PC-3 (cell line): ENCODE measurements at regions not wholly inside any gene's neighbourhood (a gene's known extent, or its start where the extent isn't known, plus 50 kb on each side); places are given as distances from the start of the nearest gene placed in this dataset.

Source experiments
- ATAC-seq: fragments of 200-7000 bp; cut with Tn5 transposase; 2 replicates; pipeline ENCODE4 v1.9.1; 2020; ENCODE audit warnings: mild to moderate bottlenecking, moderate library complexity
- BruUV-seq: library from RNA; stranded (reverse); fragments of 400-500 nt; replicated peaks from 2 replicates; lab custom pipeline; 2021; lab: Mats Ljungman, UMichigan
- CTCF ChIA-PET: fragments of 300-600 bp; sonication (Branson Sonifier 250); formaldehyde crosslinking; loops from one replicate; lab custom pipeline; 2022; ENCODE audit warnings: antibody characterized with exemption; lab: Charles Lee
- POLR2A ChIA-PET: fragments of 300-600 bp; sonication (Branson Sonifier 250); formaldehyde crosslinking; loops from one replicate; lab custom pipeline; 2022; ENCODE audit warnings: antibody characterized with exemption; ENCODE audit not compliant: unreplicated experiment; lab: Charles Lee
- DNase-seq: peaks from one replicate; pipeline ENCODE4 v3.0.0-alpha.2; 2015
- H2AFZ ChIP-seq: fragments of 300-600 bp; sonication (generic); 2 replicates; pipeline ENCODE4 v1.6.0; 2016; ENCODE audit warnings: antibody characterized with exemption, low read length
- H3F3A ChIP-seq: fragments of 300-600 bp; sonication (generic); one replicate; pipeline ENCODE4 v1.6.0; 2017; ENCODE audit warnings: antibody characterized with exemption, low read length, control low read depth, mild to moderate bottlenecking; ENCODE audit not compliant: unreplicated experiment
- H3K27ac ChIP-seq: fragments of 300-600 bp; sonication (generic); 2 replicates; pipeline ENCODE4 v1.5.1; 2016; ENCODE audit warnings: mild to moderate bottlenecking, low read length
- H3K27me3 ChIP-seq: fragments of 300-600 bp; sonication (generic); 2 replicates; pipeline ENCODE4 v1.6.1; 2016; ENCODE audit warnings: low read length, mixed read lengths
- H3K36me3 ChIP-seq: fragments of 300-600 bp; sonication (generic); 2 replicates; pipeline ENCODE4 v1.6.1; 2016; ENCODE audit warnings: low read depth, mixed run types, low read length, mixed read lengths
- H3K4me1 ChIP-seq: fragments of 300-600 bp; sonication (generic); 2 replicates; pipeline ENCODE4 v1.5.1; 2016; ENCODE audit warnings: low read length; ENCODE audit not compliant: insufficient read depth
- H3K4me2 ChIP-seq: fragments of 300-600 bp; sonication (generic); 2 replicates; pipeline ENCODE4 v1.6.0; 2016; ENCODE audit warnings: low read length
- H3K4me3 ChIP-seq: fragments of 300-600 bp; sonication (generic); 2 replicates; pipeline ENCODE4 v1.5.1; 2016; ENCODE audit warnings: mild to moderate bottlenecking, low read length, mixed read lengths
- H3K79me2 ChIP-seq: fragments of 300-600 bp; sonication (generic); 2 replicates; pipeline ENCODE4 v1.6.1; 2017; ENCODE audit warnings: low read length, mixed read lengths
- H3K9ac ChIP-seq: fragments of 300-600 bp; sonication (generic); 2 replicates; pipeline ENCODE4 v1.6.0; 2016; ENCODE audit warnings: mild to moderate bottlenecking, low read length
- H3K9me2 ChIP-seq: fragments of 300-600 bp; sonication (generic); replicated peaks from 2 replicates; pipeline ENCODE4 v1.6.1; 2016; ENCODE audit warnings: mixed run types, low read length, mixed read lengths
- H3K9me3 ChIP-seq: fragments of 300-600 bp; sonication (generic); 2 replicates; pipeline ENCODE4 v1.6.1; 2016; ENCODE audit warnings: low read length, mixed read lengths
- H4K20me1 ChIP-seq: fragments of 300-600 bp; sonication (generic); 2 replicates; pipeline ENCODE4 v1.6.1; 2016; ENCODE audit warnings: low read length, mixed read lengths
- CTCF ChIP-seq: fragments of 300-600 bp; sonication (generic); conservative IDR thresholded peaks from 2 replicates; pipeline ENCODE4 v1.5.1; 2017; ENCODE audit warnings: antibody characterized with exemption, low read depth, mild to moderate bottlenecking, low read length
- EZH2 ChIP-seq: fragments of 300-600 bp; sonication (generic); IDR thresholded peaks from one replicate; pipeline ENCODE4 v1.6.1; 2017; ENCODE audit warnings: antibody characterized with exemption, mild to moderate bottlenecking, low read length; ENCODE audit not compliant: unreplicated experiment
- EZH2phosphoT487 ChIP-seq: fragments of 300-600 bp; sonication (generic); IDR thresholded peaks from 2 replicates; pipeline ENCODE4 v1.6.1; 2018; ENCODE audit warnings: mild to moderate bottlenecking, antibody characterized with exemption, low read length, borderline replicate concordance
- intact Hi-C: fragments of 100-400 bp; cut with micrococcal nuclease; formaldehyde crosslinking; loops from 2 replicates; pipeline ENCODE4 v1.9.0; 2023

GRCh38 chr2:138086576-138086975, 122.3 kb downstream of the HNMT start:
- no peak for ATAC-seq
- Histone ChIP-seq H3K36me3 (no peaks in the 10 kb centered on the region), H3K4me1 (peaks cover 25% of the 10 kb centered on the region), H3K9me2 (no peaks in the 10 kb centered on the region), H2AFZ (no peak overlapping the region), H3F3A (no peaks in the 10 kb centered on the region), H3K79me2 (no peaks in the 10 kb centered on the region), H4K20me1 (no peaks in the 10 kb centered on the region), H3K4me3 (no peak overlapping the region), H3K27me3 (no peaks in the 10 kb centered on the region), H3K4me2 (no peak overlapping the region), H3K27ac (no peak overlapping the region), H3K9ac (no peak overlapping the region), H3K9me3 (no peaks in the 10 kb centered on the region)
- TF ChIP-seq CTCF (no peak), EZH2phosphoT487 (no peak), EZH2 (no peak)
- BruUV-seq = no TSS peak
- intact Hi-C loops = no loop called here
- no peak for DNase-seq
- ChIA-PET POLR2A (no interaction called here), CTCF (no interaction called here)

GRCh38 chr2:138087751-138088593, 123.7 kb downstream of the HNMT start:
- Histone ChIP-seq H3F3A (no peaks in the 10 kb centered on the region), H3K27me3 (no peaks in the 10 kb centered on the region), H3K9me3 (no peaks in the 10 kb centered on the region), H2AFZ (no peak overlapping the region), H4K20me1 (no peaks in the 10 kb centered on the region), H3K27ac (no peak overlapping the region), H3K9me2 (no peaks in the 10 kb centered on the region), H3K4me3 (no peak overlapping the region), H3K4me1 (peaks cover 19% of the 10 kb centered on the region), H3K79me2 (no peaks in the 10 kb centered on the region), H3K36me3 (no peaks in the 10 kb centered on the region), H3K4me2 (no peak overlapping the region), H3K9ac (no peak overlapping the region)
- TF ChIP-seq EZH2phosphoT487 = no peak
- TF ChIP-seq EZH2 = no peak
- no peak for TF ChIP-seq CTCF
- intact Hi-C loops = no loop called here
- no TSS peak for BruUV-seq
- CTCF ChIA-PET = interaction anchor here (0.7 kb wide), 1 partner anchor 16 kb away, joined by 10 read pairs; no protein-coding TSS in a partner anchor
- ATAC-seq (no peak), DNase-seq (peak; percentile 3)
- POLR2A ChIA-PET = no interaction called here

GRCh38 chr2:138090330-138090729, 126.1 kb downstream of the HNMT start:
- Histone ChIP-seq H3K9ac (no peak overlapping the region), H3K27me3 (no peaks in the 10 kb centered on the region), H3F3A (no peaks in the 10 kb centered on the region), H2AFZ (no peak overlapping the region), H3K27ac (no peak overlapping the region), H3K9me2 (no peaks in the 10 kb centered on the region), H3K4me2 (no peak overlapping the region), H3K36me3 (no peaks in the 10 kb centered on the region), H3K9me3 (no peaks in the 10 kb centered on the region), H4K20me1 (no peaks in the 10 kb centered on the region), H3K4me3 (no peak overlapping the region), H3K79me2 (no peaks in the 10 kb centered on the region), H3K4me1 (peaks cover 15% of the 10 kb centered on the region)
- POLR2A ChIA-PET = no interaction called here
- DNase-seq (peak; percentile 72), ATAC-seq (peak; percentile 72)
- CTCF ChIA-PET = interaction anchor here (0.6 kb wide), 2 partner anchors 141 to 285 kb away, joined by 3 to 4 read pairs; no protein-coding TSS in a partner anchor
- intact Hi-C loops = loop anchor here (1.0 to 5.0 kb wide), 5 partner anchors 143 to 737 kb away; no protein-coding TSS in a partner anchor
- no peak for TF ChIP-seq EZH2
- TF ChIP-seq EZH2phosphoT487 = no peak
- TF ChIP-seq CTCF = peak; percentile 85
- BruUV-seq = no TSS peak
